ENCODE measurements at regions not wholly inside any gene's neighbourhood (a gene's known extent, or its start where the extent isn't known, plus 50 kb on each side); places are given as distances from the start of the nearest gene placed in this dataset.

DNA sequence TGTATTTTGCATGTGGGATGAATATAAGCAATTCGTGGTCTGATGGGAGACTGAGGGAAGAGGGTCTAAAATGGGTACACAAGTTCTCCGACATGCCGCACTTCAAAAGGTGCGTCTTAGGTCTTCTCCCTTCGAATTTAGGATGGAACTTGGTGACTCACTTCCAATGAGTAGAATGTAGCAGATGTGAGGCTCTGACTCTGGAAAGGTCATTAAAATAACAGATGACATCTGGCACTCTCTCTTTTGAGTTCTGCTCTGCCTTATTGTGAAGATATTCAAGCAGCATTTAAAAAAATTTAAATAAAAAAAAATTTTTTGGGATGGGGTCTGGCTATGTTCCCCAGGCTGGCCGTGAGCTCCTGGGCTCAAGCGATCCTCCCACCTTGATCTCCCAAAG is 92.7 kb downstream of the TMEM100 start:
- no peak overlapping the region for H3K27ac ChIP-seq (ENCODE audit: low read length)
- no peaks in the 10 kb centered on the region for H3K36me3 ChIP-seq (ENCODE audit: insufficient read depth, low read length)
- no peaks in the 10 kb centered on the region for H3K27me3 ChIP-seq (ENCODE audit: low read length)
- DNase-seq, result no peak
- H3K4me1 ChIP-seq (ENCODE audit: low read length), result peaks cover 18% of the 10 kb centered on the region
- H3K9me2 ChIP-seq (replicated peaks; ENCODE audit: insufficient read depth, low read length), result no peaks in the 10 kb centered on the region
- no peak overlapping the region for H2AFZ ChIP-seq (ENCODE audit: low read length)
- no peaks in the 10 kb centered on the region for H3K79me2 ChIP-seq (ENCODE audit: low read length)
- H4K20me1 ChIP-seq (ENCODE audit: insufficient read depth, low read depth, low read length), result no peaks in the 10 kb centered on the region
- no peak overlapping the region for H3K9ac ChIP-seq (ENCODE audit: low read length)
- no peaks in the 10 kb centered on the region for H3K9me3 ChIP-seq (ENCODE audit: low read length)
- no peak overlapping the region for H3K4me2 ChIP-seq (ENCODE audit: low read depth, low read length, poor library complexity, severe bottlenecking)
- no peak overlapping the region for H3K4me3 ChIP-seq (ENCODE audit: low read length)

DNA sequence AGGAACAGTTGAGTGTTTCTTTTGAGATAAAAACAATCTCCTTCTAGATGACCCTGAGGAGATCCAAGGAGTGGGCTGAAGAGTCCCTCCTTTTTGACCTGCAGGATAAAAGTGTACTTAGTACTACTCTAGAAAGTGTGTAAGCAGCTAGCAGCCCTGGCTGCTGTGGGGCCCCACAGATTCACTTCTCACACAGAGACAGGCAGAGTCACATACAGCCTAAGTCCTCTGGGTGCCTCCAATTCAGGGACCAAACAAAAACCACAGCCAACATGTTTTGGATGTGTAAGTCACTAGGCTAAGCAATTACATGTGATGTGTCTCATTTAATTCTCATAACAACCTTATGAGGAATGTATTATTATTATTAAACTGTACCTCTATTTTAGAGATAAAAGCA is 97.1 kb downstream of the TMEM100 start:
- Histone ChIP-seq H3K27ac (ENCODE audit: low read length) (no peak overlapping the region), H3K4me2 (ENCODE audit: low read depth, low read length, poor library complexity, severe bottlenecking) (peak overlapping the region; percentile 27), H3K9me3 (ENCODE audit: low read length) (no peaks in the 10 kb centered on the region), H3K79me2 (ENCODE audit: low read length) (no peaks in the 10 kb centered on the region), H2AFZ (ENCODE audit: low read length) (no peak overlapping the region), H3K4me1 (ENCODE audit: low read length) (peaks cover 4% of the 10 kb centered on the region), H3K9ac (ENCODE audit: low read length) (no peak overlapping the region), H3K36me3 (ENCODE audit: insufficient read depth, low read length) (no peaks in the 10 kb centered on the region), H4K20me1 (ENCODE audit: insufficient read depth, low read depth, low read length) (no peaks in the 10 kb centered on the region), H3K27me3 (ENCODE audit: low read length) (no peaks in the 10 kb centered on the region), H3K9me2 (replicated peaks; ENCODE audit: insufficient read depth, low read length) (no peaks in the 10 kb centered on the region), H3K4me3 (ENCODE audit: low read length) (no peak overlapping the region)
- DNase-seq, result no peak

DNA sequence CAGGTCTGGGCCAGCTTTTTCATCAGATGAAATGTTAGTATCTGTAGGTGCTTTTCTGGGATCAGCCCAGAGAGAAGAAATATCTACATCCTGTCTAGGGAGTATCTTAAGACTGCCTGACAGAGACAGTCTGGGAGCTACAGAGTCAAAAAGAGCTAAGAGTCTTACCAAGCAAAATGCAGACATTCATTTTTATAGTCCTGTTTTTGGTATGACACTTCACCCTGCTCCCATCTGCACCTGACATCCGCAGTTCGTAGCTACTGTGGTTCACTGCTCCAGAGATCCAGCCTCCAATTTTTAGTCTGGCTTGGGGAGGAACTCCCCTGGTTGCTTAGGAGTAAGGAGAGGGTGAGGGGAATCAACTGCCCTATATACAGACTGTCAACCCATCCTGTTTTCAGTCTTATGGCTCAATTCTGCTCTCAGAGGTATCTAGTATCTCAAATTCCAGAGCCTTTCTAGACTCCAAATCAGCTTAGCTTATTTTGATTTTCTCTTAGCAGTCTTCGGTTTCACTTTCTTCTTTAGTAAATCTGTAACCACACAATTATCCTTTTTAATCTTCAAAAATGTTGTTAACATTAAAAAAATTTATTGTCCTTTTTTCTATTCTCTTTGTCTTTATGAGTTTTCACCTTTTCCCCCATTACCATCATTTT is 97.8 kb downstream of the TMEM100 start:
- H3K79me2 ChIP-seq (ENCODE audit: low read length), result no peaks in the 10 kb centered on the region

DNA sequence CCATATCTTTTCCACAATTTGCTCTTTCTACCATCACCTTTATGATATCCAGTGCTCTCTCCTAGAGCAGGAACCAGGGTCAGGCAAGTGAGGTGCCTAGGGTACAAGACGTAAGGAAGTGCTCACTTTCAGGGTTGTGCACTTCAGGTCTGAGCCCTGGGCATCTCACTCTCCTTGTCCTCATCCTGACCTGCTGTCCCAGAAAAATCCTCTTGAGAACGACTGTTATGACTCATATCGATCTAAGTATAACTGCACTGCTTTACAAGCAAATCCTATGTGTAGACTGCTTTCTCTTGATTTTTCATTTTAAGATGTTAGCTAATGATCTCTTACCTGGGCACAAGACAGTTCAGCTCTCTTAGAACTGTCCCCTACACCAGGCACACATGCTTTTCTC is 100.1 kb downstream of the TMEM100 start:
- DNase-seq, result no peak
- H3K79me2 ChIP-seq (ENCODE audit: low read length), result no peaks in the 10 kb centered on the region
- peaks cover 4% of the 10 kb centered on the region for H3K4me1 ChIP-seq (ENCODE audit: low read length)
- H3K36me3 ChIP-seq (ENCODE audit: insufficient read depth, low read length), result no peaks in the 10 kb centered on the region
- no peaks in the 10 kb centered on the region for H4K20me1 ChIP-seq (ENCODE audit: insufficient read depth, low read depth, low read length)
- no peak overlapping the region for H3K4me3 ChIP-seq (ENCODE audit: low read length)
- no peaks in the 10 kb centered on the region for H3K9me2 ChIP-seq (replicated peaks; ENCODE audit: insufficient read depth, low read length)
- H3K27me3 ChIP-seq (ENCODE audit: low read length), result no peaks in the 10 kb centered on the region
- no peak overlapping the region for H2AFZ ChIP-seq (ENCODE audit: low read length)
- no peaks in the 10 kb centered on the region for H3K9me3 ChIP-seq (ENCODE audit: low read length)
- H3K9ac ChIP-seq (ENCODE audit: low read length), result no peak overlapping the region
- no peak overlapping the region for H3K27ac ChIP-seq (ENCODE audit: low read length)
- no peak overlapping the region for H3K4me2 ChIP-seq (ENCODE audit: low read depth, low read length, poor library complexity, severe bottlenecking)

More for the DNA sequence above, 97.8 kb downstream of the TMEM100 start:
- Histone ChIP-seq H3K27ac (ENCODE audit: low read length) (no peak overlapping the region), H3K9me3 (ENCODE audit: low read length) (no peaks in the 10 kb centered on the region), H3K4me1 (ENCODE audit: low read length) (peaks cover 4% of the 10 kb centered on the region), H3K9me2 (replicated peaks; ENCODE audit: insufficient read depth, low read length) (no peaks in the 10 kb centered on the region), H4K20me1 (ENCODE audit: insufficient read depth, low read depth, low read length) (no peaks in the 10 kb centered on the region), H3K36me3 (ENCODE audit: insufficient read depth, low read length) (no peaks in the 10 kb centered on the region), H3K9ac (ENCODE audit: low read length) (no peak overlapping the region), H2AFZ (ENCODE audit: low read length) (no peak overlapping the region), H3K4me3 (ENCODE audit: low read length) (no peak overlapping the region), H3K27me3 (ENCODE audit: low read length) (no peaks in the 10 kb centered on the region), H3K4me2 (ENCODE audit: low read depth, low read length, poor library complexity, severe bottlenecking) (peak overlapping the region; percentile 27)
- no peak for DNase-seq

DNA sequence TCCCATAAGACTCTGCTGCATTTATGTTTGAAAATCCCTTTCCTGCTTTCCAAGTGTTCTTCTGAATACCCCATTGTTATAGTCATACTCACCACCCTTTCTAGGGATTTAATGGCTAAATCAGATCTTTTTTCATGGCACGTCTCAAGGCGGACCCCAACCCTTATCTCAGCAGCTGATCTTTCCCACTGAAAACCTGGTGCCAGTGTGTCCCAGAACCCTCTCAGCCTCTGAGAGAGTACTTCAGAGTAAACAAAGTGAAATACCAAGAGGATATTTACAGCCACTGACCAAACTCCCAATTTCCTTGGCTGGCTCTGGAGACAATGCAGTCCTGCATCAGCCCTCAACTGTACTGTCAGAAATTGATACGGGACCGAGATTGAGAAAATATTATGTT is 101.7 kb downstream of the TMEM100 start:
- Histone ChIP-seq H3K9me3 (ENCODE audit: low read length) (no peaks in the 10 kb centered on the region), H4K20me1 (ENCODE audit: insufficient read depth, low read depth, low read length) (no peaks in the 10 kb centered on the region), H3K9me2 (replicated peaks; ENCODE audit: insufficient read depth, low read length) (no peaks in the 10 kb centered on the region), H3K9ac (ENCODE audit: low read length) (no peak overlapping the region), H3K4me1 (ENCODE audit: low read length) (peaks cover 6% of the 10 kb centered on the region), H3K79me2 (ENCODE audit: low read length) (no peaks in the 10 kb centered on the region), H3K4me3 (ENCODE audit: low read length) (no peak overlapping the region), H3K4me2 (ENCODE audit: low read depth, low read length, poor library complexity, severe bottlenecking) (no peak overlapping the region), H2AFZ (ENCODE audit: low read length) (no peak overlapping the region), H3K36me3 (ENCODE audit: insufficient read depth, low read length) (no peaks in the 10 kb centered on the region), H3K27me3 (ENCODE audit: low read length) (no peaks in the 10 kb centered on the region), H3K27ac (ENCODE audit: low read length) (no peak overlapping the region)
- DNase-seq, result no peak

DNA sequence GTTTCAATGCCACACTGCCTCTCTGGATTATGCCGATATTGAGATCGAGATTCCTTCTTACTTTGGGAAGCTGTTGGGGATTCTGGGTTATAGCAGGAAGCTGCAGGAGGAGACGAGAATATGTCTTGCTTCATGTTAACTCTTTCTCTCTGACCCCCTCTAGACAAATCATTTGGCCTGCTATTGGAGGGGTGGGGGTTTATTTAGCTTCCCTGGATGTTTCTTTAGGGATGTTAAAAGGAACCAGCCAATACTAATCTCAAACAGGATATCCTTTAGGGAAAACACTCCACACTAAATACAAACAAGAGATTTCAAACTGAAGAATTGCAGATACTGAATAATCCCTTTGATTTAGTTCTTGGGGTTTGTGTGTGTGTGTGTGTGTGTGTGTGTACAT is 102.6 kb downstream of the TMEM100 start:
- no peaks in the 10 kb centered on the region for H4K20me1 ChIP-seq (ENCODE audit: insufficient read depth, low read depth, low read length)
- no peak overlapping the region for H3K9ac ChIP-seq (ENCODE audit: low read length)
- H3K9me3 ChIP-seq (ENCODE audit: low read length), result no peaks in the 10 kb centered on the region
- DNase-seq, result no peak
- H3K4me1 ChIP-seq (ENCODE audit: low read length), result peaks cover 6% of the 10 kb centered on the region
- no peak overlapping the region for H3K27ac ChIP-seq (ENCODE audit: low read length)
- no peak overlapping the region for H3K4me3 ChIP-seq (ENCODE audit: low read length)
- no peaks in the 10 kb centered on the region for H3K79me2 ChIP-seq (ENCODE audit: low read length)
- H3K27me3 ChIP-seq (ENCODE audit: low read length), result no peaks in the 10 kb centered on the region
- no peak overlapping the region for H3K4me2 ChIP-seq (ENCODE audit: low read depth, low read length, poor library complexity, severe bottlenecking)
- no peaks in the 10 kb centered on the region for H3K9me2 ChIP-seq (replicated peaks; ENCODE audit: insufficient read depth, low read length)
- H3K36me3 ChIP-seq (ENCODE audit: insufficient read depth, low read length), result no peaks in the 10 kb centered on the region
- no peak overlapping the region for H2AFZ ChIP-seq (ENCODE audit: low read length)

DNA sequence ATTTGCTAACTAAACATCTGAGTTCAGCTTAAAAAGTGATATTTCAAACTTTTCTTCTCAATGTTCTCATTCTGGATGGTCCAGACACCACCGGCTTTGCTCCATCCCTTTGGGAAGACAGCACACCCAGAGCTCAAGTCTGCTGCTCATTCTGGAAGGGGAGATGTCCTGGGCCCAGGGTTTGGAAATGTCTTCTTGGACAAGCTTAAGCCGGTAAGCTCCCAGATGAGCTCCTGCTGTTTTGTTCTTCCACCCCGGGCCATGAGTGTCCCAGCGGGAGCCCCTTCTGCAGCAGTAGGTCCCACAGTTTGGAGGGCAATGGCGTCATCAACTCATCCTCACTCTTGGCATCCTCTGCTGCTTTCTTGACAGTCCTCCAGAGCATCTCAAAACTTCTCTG is 105.2 kb downstream of the TMEM100 start:
- Histone ChIP-seq H3K27ac (ENCODE audit: low read length) (no peak overlapping the region), H3K27me3 (ENCODE audit: low read length) (no peaks in the 10 kb centered on the region), H3K9ac (ENCODE audit: low read length) (no peak overlapping the region), H2AFZ (ENCODE audit: low read length) (no peak overlapping the region), H3K79me2 (ENCODE audit: low read length) (no peaks in the 10 kb centered on the region), H3K4me2 (ENCODE audit: low read depth, low read length, poor library complexity, severe bottlenecking) (no peak overlapping the region), H3K4me1 (ENCODE audit: low read length) (peaks cover 6% of the 10 kb centered on the region), H3K36me3 (ENCODE audit: insufficient read depth, low read length) (no peaks in the 10 kb centered on the region), H4K20me1 (ENCODE audit: insufficient read depth, low read depth, low read length) (no peaks in the 10 kb centered on the region), H3K4me3 (ENCODE audit: low read length) (no peak overlapping the region), H3K9me2 (replicated peaks; ENCODE audit: insufficient read depth, low read length) (no peaks in the 10 kb centered on the region), H3K9me3 (ENCODE audit: low read length) (no peaks in the 10 kb centered on the region)
- DNase-seq, result no peak

DNA sequence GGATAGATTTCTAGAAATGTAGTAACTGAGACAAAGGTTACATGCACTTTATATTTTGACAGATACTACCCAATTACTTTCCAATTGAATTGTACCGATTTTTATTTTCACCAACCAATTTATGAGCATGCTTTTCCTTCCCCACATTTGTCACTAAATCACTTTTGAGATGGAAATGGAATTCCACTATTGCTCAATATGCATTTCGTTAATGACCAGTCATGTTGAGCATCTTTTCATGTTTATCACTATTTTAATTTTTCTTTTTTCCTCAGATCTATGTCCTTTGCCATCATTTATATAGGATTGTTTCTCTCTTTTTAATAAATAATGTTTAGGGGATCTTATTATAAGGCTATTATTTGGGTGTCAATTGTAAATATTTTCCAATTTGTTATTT is 102.8 kb upstream of the SMIM36 start:
- Histone ChIP-seq H3K36me3 (ENCODE audit: insufficient read depth, low read length) (no peaks in the 10 kb centered on the region), H3K27ac (ENCODE audit: low read length) (no peak overlapping the region)
- no peak for DNase-seq

More for the DNA sequence above, 102.8 kb upstream of the SMIM36 start:
- H3K4me2 ChIP-seq (ENCODE audit: low read depth, low read length, poor library complexity, severe bottlenecking), result no peak overlapping the region
- H3K79me2 ChIP-seq (ENCODE audit: low read length), result no peaks in the 10 kb centered on the region
- H2AFZ ChIP-seq (ENCODE audit: low read length), result no peak overlapping the region
- H3K9me2 ChIP-seq (replicated peaks; ENCODE audit: insufficient read depth, low read length), result no peaks in the 10 kb centered on the region
- H3K4me3 ChIP-seq (ENCODE audit: low read length), result no peak overlapping the region
- no peak overlapping the region for H3K9ac ChIP-seq (ENCODE audit: low read length)
- H3K9me3 ChIP-seq (ENCODE audit: low read length), result no peaks in the 10 kb centered on the region
- no peaks in the 10 kb centered on the region for H4K20me1 ChIP-seq (ENCODE audit: insufficient read depth, low read depth, low read length)
- no peaks in the 10 kb centered on the region for H3K27me3 ChIP-seq (ENCODE audit: low read length)
- peaks cover 3% of the 10 kb centered on the region; the same call in 1 of the 2 replicates for H3K4me1 ChIP-seq (ENCODE audit: low read length)

Measured in Karpas-422 (cell line).